K562 (cell line): ENCODE measurements at regions not wholly inside any gene's neighbourhood (a gene's known extent, or its start where the extent isn't known, plus 50 kb on each side); places are given as distances from the start of the nearest gene placed in this dataset.

Experiments
- CBX3 ChIP-seq, 2 experiments: IDR thresholded peaks; 1 replicate in 1 of 2; 2 replicates in 1 of 2; pipeline ENCODE4 v1.6.1; 2012; ENCODE audit warnings: inconsistent platforms in 2 of 2, low read length in 2 of 2, borderline replicate concordance in 1 of 2, control low read depth in 1 of 2
- CEBPZ ChIP-seq: fragments of 150-350 bp; IDR thresholded peaks from 2 replicates; pipeline ENCODE4 v1.6.1; 2014; ENCODE audit warnings: low read depth, mild to moderate bottlenecking, low read length, borderline replicate concordance
- NKRF ChIP-seq: fragments of 450-650 bp; IDR thresholded peaks from 2 replicates; pipeline ENCODE4 v1.6.1; 2016; ENCODE audit warnings: borderline replicate concordance
- ZNF253 ChIP-seq: fragments of 250-450 bp; sonication (Bioruptor Pico); conservative IDR thresholded peaks from 2 replicates; pipeline ENCODE4 v1.6.1; 2021; ENCODE audit warnings: mild to moderate bottlenecking

GRCh38 chr3:74434406-74434805 is 180.1 kb downstream of the CNTN3 start:
- TF ChIP-seq CBX3 (IDR thresholded peaks at IDR 0.05; ENCODE audit: borderline replicate concordance in 1 of 2, low read length in 2 of 2) (no peak), CEBPZ (no peak), NKRF (no peak), ZNF253 (CRISPR knock-in tag) (no peak)
